Heart left ventricle (tissue), 16 donors: ENCODE measurements at regions not wholly inside any gene's neighbourhood (a gene's known extent, or its start where the extent isn't known, plus 50 kb on each side); places are given as distances from the start of the nearest gene placed in this dataset.

Experiments used
- ATAC-seq, 4 donors: fragments of 200-7000 bp; cut with Tn5 transposase; one replicate each; pipeline ENCODE4 v1.9.1; 2020 to 2022; ENCODE audit warnings: moderate library complexity in 4 of 4, mild to moderate bottlenecking in 3 of 4, moderate number of reproducible peaks in 1 of 4
- DNase-seq, 5 donors: peaks; one replicate each; pipeline ENCODE4 v3.0.0-alpha.2; 2020
- H3K27ac ChIP-seq, 12 donors: fragments of 200-600 bp; sonication (generic) in 4 of 12; one replicate each; pipeline versions ENCODE4 v1.5.0 to v1.8.0; 2016 to 2022; ENCODE audit warnings: mild to moderate bottlenecking in 2 of 12
- H3K27me3 ChIP-seq, 9 donors: fragments of 200-600 bp; sonication (generic) in 2 of 9; one replicate each; pipeline versions ENCODE4 v1.5.1 to v1.8.0; 2016 to 2022; ENCODE audit warnings: mild to moderate bottlenecking in 3 of 9
- H3K36me3 ChIP-seq, 9 donors: fragments of 200-600 bp; sonication (generic) in 2 of 9; one replicate each; pipeline versions ENCODE4 v1.5.0 to v1.8.0; 2018 to 2022; ENCODE audit warnings: mild to moderate bottlenecking in 2 of 9
- H3K4me1 ChIP-seq, 12 donors: fragments of 200-600 bp; sonication (generic) in 4 of 12; one replicate each; pipeline versions ENCODE4 v1.5.0 to v1.8.0; 2016 to 2022; ENCODE audit warnings: mild to moderate bottlenecking in 3 of 12
- H3K4me3 ChIP-seq, 12 donors: fragments of 200-600 bp; sonication (generic) in 4 of 12; one replicate each; pipeline versions ENCODE4 v1.5.0 to v1.8.0; 2017 to 2022; ENCODE audit warnings: mild to moderate bottlenecking in 9 of 12, moderate library complexity in 4 of 12
- H3K9me3 ChIP-seq, 12 donors: fragments of 200-600 bp; sonication (generic) in 4 of 12; one replicate each; pipeline versions ENCODE4 v1.5.0 to v1.8.0; 2016 to 2022; ENCODE audit warnings: mild to moderate bottlenecking in 1 of 12
- POLR2A ChIP-seq, 2 donors: fragments of 450-650 bp; IDR thresholded peaks; one replicate each; pipeline ENCODE4 v1.6.1; 2017; ENCODE audit warnings: antibody characterized with exemption in 2 of 2, mild to moderate bottlenecking in 2 of 2, moderate library complexity in 2 of 2
- WGBS, 4 donors: extraction: QIAGEN DNeasy Blood & Tissue Kit in 2 of 4; methylation state at CpG; one replicate each; pipeline versions ENCODE4 v1.1.5 to v1.1.7; 2013 to 2018; 5-methylcytosine and 5-hydroxymethylcytosine counted together
- intact Hi-C, 10 donors: fragments of 100-400 bp; cut with DNase I; formaldehyde crosslinking; loops; one replicate each; pipeline versions ENCODE4 v1.11.1 to v1.14.2; 2022
- TF ChIP-seq, protein P1 (sequence below), 12 donors: fragments of 200-600 bp; sonication (generic) in 4 of 12; IDR thresholded peaks; one replicate each; pipeline versions ENCODE4 v1.5.0 to v1.8.0; 2018 to 2022; ENCODE audit warnings: antibody characterized with exemption in 12 of 12, mild to moderate bottlenecking in 5 of 12
- donor health status: ischemic (EF 13 %, LVEDD 7.1; RV severe dilation, severe dysfunction).
- donor health status: healthy with polysubstance abuse.
- donor health status: DM: no; HTN: yes; CAD: no.
- donor health status: DM: no; HTN: no; CAD: no.
- donor health status: ischemic (EF 25% LVEDD 6.9; RV normal size, moderate dysfunction).
- donor health status: ischemic (EF 25% LVEDD 5.7; RV mildly dilated, moderate dysfunction).
- donor health status: healthy.
- donor health status: DM: yes; HTN: yes; CAD: no.
- donor health status: ischemic (EF 35%, LVEDD 5.7; RV mildly dilated, moderate dysfunction).
- donor health status: nonischemic (EF 11% LVEDD 7.7; RV severe dilation, severe dysfunction).
- donor health status: DM: yes; HTN: yes; CAD: no.
- donor health status: PGD.
- donor health status: ischemic (EF 29% LVEDD 5.4; RV normal size, mild dysfunction).
- donor health status: nonischemic (EF 23%, LVEDD 6.1; RV moderate dilation, normal function).

DNA sequence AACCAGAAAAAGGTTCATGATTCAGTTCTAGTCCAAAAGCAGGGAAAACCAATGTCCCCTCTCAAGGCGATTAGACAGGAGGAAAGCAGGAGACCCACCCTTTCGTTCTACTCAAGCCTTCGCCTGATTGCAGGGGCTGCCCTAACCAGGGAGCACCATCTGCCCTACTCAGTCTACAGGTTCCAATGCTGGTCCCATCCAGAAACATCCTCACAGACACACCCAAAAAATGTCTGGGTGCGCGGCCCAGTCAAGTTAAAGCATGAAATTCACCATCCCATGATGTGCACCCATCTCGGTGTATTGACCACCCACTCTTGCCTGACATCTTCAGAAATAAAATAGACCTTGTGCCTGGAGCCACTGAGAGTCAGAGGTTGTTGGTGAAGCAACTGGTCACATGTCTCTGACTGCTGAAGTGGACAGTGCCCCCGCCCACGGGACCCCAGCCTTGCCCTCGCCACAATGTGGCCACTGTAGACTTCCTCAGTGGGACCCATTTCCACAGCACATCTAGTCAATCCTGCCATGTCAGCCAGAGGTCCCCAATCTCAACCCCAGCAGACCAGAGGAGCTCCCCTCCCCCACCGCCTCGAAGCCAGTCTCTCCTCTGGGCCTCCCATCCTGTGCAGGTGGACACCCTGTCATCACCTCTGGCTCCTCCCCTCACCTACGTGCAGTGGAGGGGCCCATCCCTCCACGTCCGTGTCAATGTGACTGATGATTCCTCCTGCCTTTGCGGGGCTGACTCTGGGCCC, 116.3 kb upstream of the PPP2R2D start:
- WGBS, 4 donors: 81 to 87% (median 86%) methylated on average over 12 to 15 of the region's 15 CpGs
- Histone ChIP-seq H3K4me1 (no peaks in the 10 kb centered on the region), H3K27me3 (peaks cover 0 to 20% (median 0%) of the 10 kb centered on the region in 9 donors), H3K36me3 (no peaks in the 10 kb centered on the region), H3K4me3 (no peak overlapping the region), H3K27ac (no peak overlapping the region), H3K9me3 (no peaks in the 10 kb centered on the region)
- intact Hi-C loops: loop anchor here in 9 of 10 donors (5.0 to 10.0 kb wide), 7 partner anchors 330 to 1592 kb away; no protein-coding TSS in a partner anchor
- ATAC-seq (no peak), DNase-seq (no peak)
- no peak for TF ChIP-seq POLR2A (IDR thresholded peaks at IDR 0.05)
- TF ChIP-seq, protein P1, sequence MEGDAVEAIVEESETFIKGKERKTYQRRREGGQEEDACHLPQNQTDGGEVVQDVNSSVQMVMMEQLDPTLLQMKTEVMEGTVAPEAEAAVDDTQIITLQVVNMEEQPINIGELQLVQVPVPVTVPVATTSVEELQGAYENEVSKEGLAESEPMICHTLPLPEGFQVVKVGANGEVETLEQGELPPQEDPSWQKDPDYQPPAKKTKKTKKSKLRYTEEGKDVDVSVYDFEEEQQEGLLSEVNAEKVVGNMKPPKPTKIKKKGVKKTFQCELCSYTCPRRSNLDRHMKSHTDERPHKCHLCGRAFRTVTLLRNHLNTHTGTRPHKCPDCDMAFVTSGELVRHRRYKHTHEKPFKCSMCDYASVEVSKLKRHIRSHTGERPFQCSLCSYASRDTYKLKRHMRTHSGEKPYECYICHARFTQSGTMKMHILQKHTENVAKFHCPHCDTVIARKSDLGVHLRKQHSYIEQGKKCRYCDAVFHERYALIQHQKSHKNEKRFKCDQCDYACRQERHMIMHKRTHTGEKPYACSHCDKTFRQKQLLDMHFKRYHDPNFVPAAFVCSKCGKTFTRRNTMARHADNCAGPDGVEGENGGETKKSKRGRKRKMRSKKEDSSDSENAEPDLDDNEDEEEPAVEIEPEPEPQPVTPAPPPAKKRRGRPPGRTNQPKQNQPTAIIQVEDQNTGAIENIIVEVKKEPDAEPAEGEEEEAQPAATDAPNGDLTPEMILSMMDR (IDR thresholded peaks at IDR 0.05): no peak

DNA sequence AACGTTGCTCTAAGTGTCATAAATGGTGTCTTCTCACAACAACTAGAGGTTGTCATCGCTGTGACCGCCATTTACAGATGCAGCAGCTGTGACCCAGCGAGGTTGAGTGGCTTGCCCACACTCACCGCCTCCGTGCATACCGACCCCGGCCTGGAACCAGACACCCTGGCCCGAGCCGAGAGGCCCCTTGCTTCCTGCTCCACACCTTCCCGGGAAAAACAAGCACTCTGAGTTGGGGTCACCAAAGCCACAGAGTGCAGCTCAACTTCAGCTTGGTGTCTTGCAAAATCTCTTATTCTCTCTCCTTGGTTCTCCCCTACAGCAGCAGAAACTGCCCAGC, 115.7 kb upstream of the PPP2R2D start:
- Histone ChIP-seq H3K36me3 (no peaks in the 10 kb centered on the region), H3K27ac (no peak overlapping the region), H3K4me1 (no peaks in the 10 kb centered on the region), H3K9me3 (no peaks in the 10 kb centered on the region), H3K27me3 (peaks cover 0 to 25% (median 0%) of the 10 kb centered on the region in 9 donors), H3K4me3 (no peak overlapping the region)
- ATAC-seq: no peak
- intact Hi-C loops: loop anchor here in 9 of 10 donors (5.0 to 10.0 kb wide), 7 partner anchors 330 to 1593 kb away; no protein-coding TSS in a partner anchor
- 78 to 84% (median 80%) methylated on average over 11 of the region's 11 CpGs for WGBS, 4 donors
- DNase-seq: no peak
- TF ChIP-seq, protein P1 (IDR thresholded peaks at IDR 0.05): no peak
- TF ChIP-seq POLR2A (IDR thresholded peaks at IDR 0.05): no peak

DNA sequence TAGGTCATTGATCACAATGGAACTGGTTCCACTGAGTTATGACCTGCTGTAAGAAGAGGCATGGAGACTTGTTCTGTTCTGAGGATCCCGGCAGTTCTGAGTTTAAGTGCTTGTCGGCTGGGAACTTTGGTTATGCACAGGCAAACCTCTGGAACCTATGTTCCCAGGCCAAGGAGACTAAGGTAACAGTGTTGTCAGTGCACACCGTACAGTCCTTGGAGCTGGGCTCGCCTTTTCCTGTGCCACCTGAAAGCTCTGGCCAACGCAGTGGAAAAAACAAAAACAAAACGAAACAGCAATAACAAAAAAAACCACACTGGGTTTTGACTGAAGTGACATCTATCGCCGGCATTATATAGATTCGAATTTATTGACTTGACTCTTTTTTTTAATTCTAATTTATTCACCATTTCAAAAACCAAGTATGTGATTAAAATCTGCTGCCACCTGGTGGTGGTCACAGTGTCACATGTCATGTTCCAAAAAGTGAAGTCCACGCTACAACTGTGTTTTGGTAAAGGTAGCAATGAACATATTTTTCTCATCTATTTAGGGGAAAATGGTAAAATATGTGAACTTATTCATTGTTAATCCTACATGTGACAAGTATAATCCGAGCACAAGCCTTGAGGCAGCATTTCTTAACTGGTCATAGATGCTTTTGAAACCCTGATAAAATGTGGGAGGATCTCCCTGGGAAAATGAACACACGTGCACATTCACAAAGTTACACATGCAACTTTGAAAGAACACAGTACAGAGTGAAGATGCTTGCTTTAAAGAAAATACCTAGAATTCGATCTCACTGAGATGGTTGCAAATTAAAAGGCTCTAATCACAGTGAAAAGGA, 113.8 kb upstream of the PPP2R2D start:
- intact Hi-C loops: loop anchor here in 9 of 10 donors (2.0 to 10.0 kb wide), 9 partner anchors 332 to 1596 kb away; no protein-coding TSS in a partner anchor
- Histone ChIP-seq H3K4me1 (no peaks in the 10 kb centered on the region), H3K27me3 (peaks cover 0 to 28% (median under 1%) of the 10 kb centered on the region in 9 donors), H3K36me3 (no peaks in the 10 kb centered on the region), H3K9me3 (no peaks in the 10 kb centered on the region), H3K27ac (no peak overlapping the region), H3K4me3 (no peak overlapping the region)
- no peak for TF ChIP-seq POLR2A (IDR thresholded peaks at IDR 0.05)
- TF ChIP-seq, protein P1 (IDR thresholded peaks at IDR 0.05): peak; percentile 50 to 78 (median 66)
- no peak for ATAC-seq
- DNase-seq: no peak
- WGBS, 4 donors: 47 to 54% (median 48%) methylated on average over 13 of the region's 13 CpGs

DNA sequence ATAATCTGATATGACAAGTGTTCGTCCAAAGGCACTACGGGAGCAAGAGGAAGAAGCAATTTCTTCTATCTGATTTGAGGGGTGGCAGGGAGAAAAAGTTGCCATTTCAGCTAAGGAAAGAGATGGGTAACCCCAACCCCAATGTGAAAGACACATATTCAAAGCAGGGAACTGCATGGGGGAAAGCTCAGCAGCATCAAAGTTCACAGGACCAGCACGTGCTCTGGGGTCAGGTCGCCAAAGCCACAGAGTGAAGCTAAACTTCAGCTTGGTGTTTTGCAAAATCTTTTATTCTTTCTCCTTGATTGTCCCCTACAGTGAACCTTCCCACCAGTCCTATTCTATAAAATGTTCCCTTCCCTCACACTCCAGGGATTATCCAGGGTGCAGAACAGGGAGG, 112.8 kb upstream of the PPP2R2D start:
- intact Hi-C loops: loop anchor here in 9 of 10 donors (2.0 to 10.0 kb wide), 9 partner anchors 333 to 1597 kb away; no protein-coding TSS in a partner anchor
- Histone ChIP-seq H3K27ac (no peak overlapping the region), H3K36me3 (no peaks in the 10 kb centered on the region), H3K27me3 (peaks cover 0 to 32% (median 4%) of the 10 kb centered on the region in 9 donors), H3K4me1 (no peaks in the 10 kb centered on the region), H3K9me3 (no peaks in the 10 kb centered on the region), H3K4me3 (no peak overlapping the region)
- ATAC-seq (no peak), DNase-seq (no peak)
- TF ChIP-seq, protein P1 (IDR thresholded peaks at IDR 0.05): no peak
- TF ChIP-seq POLR2A (IDR thresholded peaks at IDR 0.05): no peak
- 60 to 78% (median 72%) methylated on average over 4 of the region's 4 CpGs for whole genome bisulfite sequencing, 4 donors
